HAP-1 (cell line): ENCODE measurements at regions not wholly inside any gene's neighbourhood (a gene's known extent, or its start where the extent isn't known, plus 50 kb on each side); places are given as distances from the start of the nearest gene placed in this dataset.

Experiments used
- DNase-seq, 2 experiments: peaks; one replicate each; pipeline ENCODE4 v3.0.0-alpha.2; 2016 to 2020; ENCODE audit warnings: low spot score in 2 of 2
- H3K27me3 ChIP-seq: fragments of 250-450 bp; sonication (Bioruptor Pico); 2 replicates; pipeline ENCODE4 v1.5.1; 2020; ENCODE audit warnings: low read depth, mild to moderate bottlenecking, moderate library complexity
- H3K36me3 ChIP-seq: fragments of 250-450 bp; sonication (Bioruptor Pico); replicated peaks from 2 replicates; pipeline ENCODE4 v1.5.1; 2020; ENCODE audit warnings: mild to moderate bottlenecking
- H3K4me1 ChIP-seq: fragments of 250-450 bp; sonication (Bioruptor Pico); 2 replicates; pipeline ENCODE4 v1.5.1; 2020; ENCODE audit warnings: mild to moderate bottlenecking
- H3K4me3 ChIP-seq: fragments of 250-450 bp; sonication (Bioruptor Pico); 2 replicates; pipeline ENCODE4 v1.5.1; 2020; ENCODE audit warnings: mild to moderate bottlenecking, moderate library complexity
- H3K9me3 ChIP-seq: fragments of 250-450 bp; sonication (Bioruptor Pico); 2 replicates; pipeline ENCODE4 v1.5.1; 2020; ENCODE audit warnings: mild to moderate bottlenecking, moderate library complexity
- in situ Hi-C: fragments of 300-500 bp; cut with MboI; formaldehyde crosslinking; loops from 3 replicates; pipeline ENCODE4 v1.14.3; 2020; ENCODE audit warnings: low sequenced_read_pairs, inconsistent platforms, mixed read lengths

DNA sequence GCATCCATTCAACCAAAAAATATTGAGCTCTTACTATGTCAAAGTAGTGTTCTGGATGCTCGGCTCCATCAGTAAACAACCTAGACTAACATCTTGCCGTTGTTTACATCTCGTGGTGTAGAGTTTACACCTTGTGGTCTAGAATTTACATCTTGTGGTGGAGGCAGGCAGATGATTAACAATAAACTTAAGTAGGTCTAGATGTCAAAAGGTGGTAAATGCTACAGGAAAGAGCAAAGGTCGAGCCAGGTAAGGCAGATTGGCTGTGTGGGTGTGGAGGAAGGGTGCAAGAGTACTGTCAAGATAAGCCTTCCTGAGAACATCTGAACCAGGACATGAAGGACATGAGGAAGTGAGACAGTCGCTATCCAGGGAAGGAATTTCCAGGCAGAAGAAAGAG is 88.4 kb upstream of the ESR1 start:
- peaks cover 5% of the 10 kb centered on the region; the same call in 1 of the 2 replicates for H3K4me1 ChIP-seq
- in situ Hi-C loops = no loop called here
- no peak for DNase-seq
- no peaks in the 10 kb centered on the region for H3K27me3 ChIP-seq
- H3K36me3 ChIP-seq = no peaks in the 10 kb centered on the region
- no peaks in the 10 kb centered on the region for H3K9me3 ChIP-seq
- H3K4me3 ChIP-seq = no peak overlapping the region

DNA sequence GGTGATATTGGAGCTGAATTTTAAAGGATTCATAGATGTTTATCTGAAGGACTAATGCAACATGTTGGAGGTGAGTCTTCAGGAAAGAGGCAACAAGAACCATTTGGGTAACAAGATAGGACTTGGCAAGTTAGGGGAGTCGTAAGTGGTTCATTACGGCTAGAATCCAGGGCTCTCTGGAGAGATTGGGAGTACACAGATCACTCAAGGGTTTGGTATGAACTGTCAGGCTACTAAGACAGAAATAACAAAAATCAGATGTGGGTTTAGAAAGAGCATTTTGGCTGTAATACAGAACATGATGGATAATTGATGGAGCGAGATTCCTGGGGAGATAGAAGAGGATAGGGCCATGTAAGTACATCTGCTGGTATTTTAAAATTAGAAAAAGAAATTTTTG is 86.3 kb upstream of the ESR1 start:
- Histone ChIP-seq H3K4me3 (no peak overlapping the region), H3K4me1 (peaks cover 5% of the 10 kb centered on the region; the same call in 1 of the 2 replicates), H3K36me3 (no peaks in the 10 kb centered on the region), H3K9me3 (no peaks in the 10 kb centered on the region), H3K27me3 (no peaks in the 10 kb centered on the region)
- no peak for DNase-seq
- in situ Hi-C loops = no loop called here

DNA sequence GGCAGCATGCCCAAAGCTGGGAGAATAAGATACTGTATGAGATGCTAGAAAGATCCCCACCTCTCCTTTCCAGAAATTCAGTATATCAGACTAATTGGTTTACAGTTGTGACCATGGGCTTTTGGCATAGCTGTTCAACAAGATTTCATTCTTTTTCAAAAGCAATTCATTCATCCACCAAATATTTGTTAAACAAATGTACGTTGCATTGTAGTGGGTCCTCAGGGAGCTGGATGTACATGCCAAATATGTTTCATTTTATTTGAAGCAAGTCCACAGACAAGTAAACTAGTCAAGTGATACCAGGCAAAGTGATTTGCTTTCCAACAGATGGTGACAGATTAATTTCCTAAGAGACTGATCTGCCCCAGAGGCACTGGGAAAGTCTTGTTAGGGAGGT is 85.8 kb upstream of the ESR1 start:
- DNase-seq = peak; percentile 10 to 34
- Histone ChIP-seq H3K27me3 (no peaks in the 10 kb centered on the region), H3K36me3 (no peaks in the 10 kb centered on the region), H3K9me3 (no peaks in the 10 kb centered on the region), H3K4me3 (no peak overlapping the region), H3K4me1 (peaks cover 5% of the 10 kb centered on the region; the same call in 1 of the 2 replicates)
- in situ Hi-C loops = no loop called here

DNA sequence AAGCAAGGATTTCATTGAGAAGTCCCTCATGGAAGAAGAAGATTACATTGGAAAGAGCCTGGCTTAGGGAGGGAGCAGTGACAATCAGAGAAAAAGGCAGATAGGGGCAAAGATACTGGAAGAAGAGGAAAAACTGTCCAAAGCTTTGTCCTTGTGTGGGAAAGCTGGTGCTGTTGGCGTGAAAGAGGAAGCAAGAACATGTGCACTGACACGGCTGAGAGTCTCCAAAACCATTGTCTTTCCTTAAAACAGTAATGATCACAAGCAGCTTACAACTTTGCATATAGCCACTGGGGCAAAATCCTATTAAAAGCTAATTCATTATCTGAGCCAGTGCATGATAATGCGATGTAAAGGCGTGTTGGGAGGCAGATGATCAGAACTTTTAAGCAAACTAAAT is 85.1 kb upstream of the ESR1 start:
- Histone ChIP-seq H3K27me3 (no peaks in the 10 kb centered on the region), H3K36me3 (no peaks in the 10 kb centered on the region), H3K9me3 (no peaks in the 10 kb centered on the region), H3K4me1 (peaks cover 5% of the 10 kb centered on the region; the same call in 1 of the 2 replicates), H3K4me3 (no peak overlapping the region)
- in situ Hi-C loops = no loop called here
- DNase-seq = no peak

DNA sequence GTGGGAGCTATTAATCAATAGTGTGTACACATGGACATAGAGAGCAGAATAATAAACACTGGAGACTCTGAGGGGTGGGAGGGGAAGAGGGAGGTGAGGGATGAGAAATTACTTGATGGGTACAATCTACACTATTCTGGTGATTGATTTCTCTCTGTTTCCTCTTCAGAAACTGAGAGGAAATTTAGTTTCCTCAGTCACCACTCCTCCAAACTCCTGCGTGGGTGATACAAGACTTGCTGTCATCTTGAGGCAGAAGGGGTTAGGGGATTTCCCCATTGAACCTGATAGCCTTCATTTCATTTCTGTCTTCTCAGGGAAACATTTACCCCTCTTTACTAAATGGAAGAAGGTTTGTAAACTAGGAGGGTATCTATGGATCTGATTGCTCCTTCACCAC is 84.3 kb upstream of the ESR1 start:
- Histone ChIP-seq H3K27me3 (no peaks in the 10 kb centered on the region), H3K36me3 (no peaks in the 10 kb centered on the region), H3K4me3 (no peak overlapping the region), H3K9me3 (no peaks in the 10 kb centered on the region), H3K4me1 (peaks cover 5% of the 10 kb centered on the region; the same call in 1 of the 2 replicates)
- in situ Hi-C loops = no loop called here
- DNase-seq = no peak

DNA sequence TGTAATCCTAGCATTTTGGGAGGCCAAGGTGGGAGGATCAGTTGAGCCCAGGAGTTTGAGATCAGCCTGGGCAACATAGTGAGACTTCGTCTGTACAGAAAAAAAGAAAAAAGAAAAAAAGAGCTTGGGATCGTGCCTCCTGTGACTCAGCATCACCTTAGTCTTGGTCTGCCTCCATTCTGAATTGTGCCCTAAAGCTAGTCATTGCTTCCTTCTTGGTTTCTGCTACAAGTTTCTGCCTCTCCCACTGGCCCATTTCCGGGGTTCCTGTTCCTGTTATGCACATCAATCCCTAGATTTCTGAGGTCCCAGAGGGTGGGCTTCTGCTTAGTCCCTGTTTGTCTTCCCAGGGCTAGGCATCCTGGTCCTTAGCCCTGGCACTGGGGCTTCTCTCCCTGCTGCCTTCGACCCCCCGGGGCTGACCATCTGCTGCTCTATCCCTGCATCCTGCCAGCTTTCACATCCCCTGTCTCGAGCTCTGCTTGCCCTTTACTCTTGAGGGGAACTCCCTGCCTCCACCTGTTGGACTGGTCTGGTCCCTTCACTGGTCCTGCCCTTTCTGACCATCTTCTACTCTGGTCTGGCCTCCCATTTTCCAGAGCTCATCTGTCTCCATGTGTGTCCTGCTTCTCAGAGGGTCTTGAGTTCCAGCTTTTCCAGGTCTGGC is 77.5 kb upstream of the ESR1 start:
- H3K36me3 ChIP-seq = no peaks in the 10 kb centered on the region
- no peaks in the 10 kb centered on the region for H3K4me1 ChIP-seq
- DNase-seq = no peak
- H3K27me3 ChIP-seq = no peaks in the 10 kb centered on the region
- no peaks in the 10 kb centered on the region for H3K9me3 ChIP-seq
- in situ Hi-C loops = no loop called here
- no peak overlapping the region for H3K4me3 ChIP-seq

DNA sequence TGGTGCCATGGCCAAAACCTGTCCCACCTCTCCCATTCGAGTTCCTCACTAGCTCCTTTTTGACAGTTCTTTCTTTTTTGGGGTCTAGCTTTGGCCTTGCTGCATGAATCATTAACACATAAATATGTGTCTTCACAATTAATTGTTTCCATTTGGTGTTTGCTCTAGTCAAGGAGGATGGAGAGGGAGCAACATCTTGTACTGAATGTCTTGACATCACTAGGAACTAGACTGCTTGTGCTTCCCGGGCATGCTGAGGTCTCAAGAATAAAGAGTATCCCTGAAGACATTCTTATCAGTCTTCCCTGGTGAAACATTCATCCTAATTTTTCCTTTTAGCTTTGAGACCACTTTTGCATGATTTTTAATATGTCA is 77.0 kb upstream of the ESR1 start:
- no peak for DNase-seq
- Histone ChIP-seq H3K4me3 (no peak overlapping the region), H3K36me3 (no peaks in the 10 kb centered on the region), H3K4me1 (no peaks in the 10 kb centered on the region), H3K9me3 (no peaks in the 10 kb centered on the region), H3K27me3 (no peaks in the 10 kb centered on the region)
- in situ Hi-C loops = no loop called here

DNA sequence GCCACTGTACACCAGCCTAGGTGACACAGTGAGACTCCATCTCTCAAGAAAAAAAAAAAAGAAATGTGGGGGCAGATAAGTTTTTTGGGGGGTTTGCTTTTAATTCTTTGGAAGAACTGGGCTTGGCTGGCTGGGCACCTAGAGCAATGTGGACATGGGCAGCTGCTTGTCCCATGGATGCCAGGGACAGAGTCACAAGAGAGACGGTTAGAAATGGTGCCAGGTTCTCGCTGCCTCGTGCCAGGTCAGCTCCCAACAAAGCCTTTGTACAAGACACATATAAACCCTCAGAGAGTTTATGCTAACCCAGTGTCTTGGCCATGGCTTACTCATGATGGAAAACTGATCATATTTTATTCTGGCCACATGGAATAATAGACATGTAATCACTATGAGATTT is 76.2 kb upstream of the ESR1 start:
- in situ Hi-C loops = no loop called here
- Histone ChIP-seq H3K27me3 (no peaks in the 10 kb centered on the region), H3K4me1 (no peaks in the 10 kb centered on the region), H3K9me3 (no peaks in the 10 kb centered on the region), H3K4me3 (no peak overlapping the region), H3K36me3 (no peaks in the 10 kb centered on the region)
- DNase-seq = no peak

DNA sequence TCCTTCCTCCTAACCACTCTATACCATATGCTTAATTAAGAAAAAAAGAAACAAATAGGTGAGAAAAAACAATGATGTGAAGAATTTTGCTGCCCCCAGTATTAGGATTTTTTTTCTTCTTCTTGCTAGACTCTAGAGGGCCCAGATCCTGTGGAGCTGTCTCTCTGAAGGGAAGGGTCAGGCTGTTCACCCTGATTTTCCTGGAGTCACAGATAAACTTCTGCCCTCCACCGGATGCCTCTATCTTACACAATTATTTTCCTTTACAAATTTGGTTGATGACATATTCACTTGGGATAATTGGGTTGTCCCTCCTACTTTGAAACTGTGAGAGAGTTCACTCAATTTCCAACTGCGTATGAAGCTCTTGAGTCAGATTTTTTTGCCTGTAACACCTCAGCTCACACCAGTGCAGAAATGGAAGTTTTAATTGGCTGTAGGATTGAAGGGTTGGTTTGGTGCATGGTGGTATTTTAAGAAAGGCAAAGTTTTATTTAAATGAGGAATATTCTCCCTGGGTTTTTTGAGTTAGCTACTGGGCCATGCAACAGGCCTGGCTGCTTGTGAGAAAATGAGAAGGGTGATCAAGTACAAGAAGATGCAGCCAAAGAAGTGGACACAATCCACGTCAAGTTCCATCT is 73.7 kb upstream of the ESR1 start:
- Histone ChIP-seq H3K9me3 (no peaks in the 10 kb centered on the region), H3K36me3 (no peaks in the 10 kb centered on the region), H3K4me3 (no peak overlapping the region), H3K27me3 (no peaks in the 10 kb centered on the region), H3K4me1 (no peaks in the 10 kb centered on the region)
- DNase-seq = no peak
- in situ Hi-C loops = no loop called here

DNA sequence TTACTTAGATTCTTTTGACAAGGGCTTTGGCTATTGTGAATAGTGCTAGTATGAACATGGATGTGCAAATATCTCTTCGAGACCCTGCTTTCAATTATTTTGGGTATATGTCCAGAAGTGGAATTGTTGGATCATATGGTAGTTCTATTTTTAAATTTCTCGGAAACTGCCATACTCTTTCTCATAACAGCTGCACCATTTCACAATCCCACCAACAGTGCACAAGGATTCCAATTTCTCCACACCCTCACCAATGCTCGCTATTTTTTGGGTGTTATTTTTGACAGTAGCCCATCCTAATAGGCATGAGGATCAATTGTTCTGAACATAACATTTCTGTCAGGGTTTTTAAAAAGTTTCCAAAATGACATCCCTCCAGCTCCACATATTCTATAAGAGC is 69.2 kb upstream of the ESR1 start:
- in situ Hi-C loops = no loop called here
- no peak for DNase-seq
- no peaks in the 10 kb centered on the region for H3K36me3 ChIP-seq
- H3K4me1 ChIP-seq = no peaks in the 10 kb centered on the region
- H3K4me3 ChIP-seq = no peak overlapping the region
- H3K9me3 ChIP-seq = no peaks in the 10 kb centered on the region
- H3K27me3 ChIP-seq = no peaks in the 10 kb centered on the region

DNA sequence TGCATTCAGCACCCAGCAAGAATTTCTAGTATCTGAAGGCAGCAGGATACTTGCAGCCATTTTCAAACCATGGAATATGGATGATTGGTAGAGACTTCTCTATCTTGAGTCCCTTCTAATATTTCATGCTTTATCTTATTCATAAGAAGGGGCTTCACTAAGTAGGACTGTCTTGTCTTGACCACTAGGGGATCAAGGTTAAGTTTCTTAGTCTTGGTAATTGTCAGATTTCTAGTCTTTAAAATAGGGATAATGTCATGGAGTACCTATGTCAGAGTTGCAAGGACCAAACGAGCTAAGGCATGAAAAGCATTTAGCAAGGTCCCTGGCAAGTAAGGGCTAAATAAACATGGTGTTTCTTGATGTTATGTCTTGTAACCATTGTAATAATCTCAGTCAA is 68.5 kb upstream of the ESR1 start:
- in situ Hi-C loops = no loop called here
- H3K4me1 ChIP-seq = no peaks in the 10 kb centered on the region
- no peaks in the 10 kb centered on the region for H3K36me3 ChIP-seq
- H3K27me3 ChIP-seq = no peaks in the 10 kb centered on the region
- DNase-seq = no peak
- H3K4me3 ChIP-seq = no peak overlapping the region
- no peaks in the 10 kb centered on the region for H3K9me3 ChIP-seq

DNA sequence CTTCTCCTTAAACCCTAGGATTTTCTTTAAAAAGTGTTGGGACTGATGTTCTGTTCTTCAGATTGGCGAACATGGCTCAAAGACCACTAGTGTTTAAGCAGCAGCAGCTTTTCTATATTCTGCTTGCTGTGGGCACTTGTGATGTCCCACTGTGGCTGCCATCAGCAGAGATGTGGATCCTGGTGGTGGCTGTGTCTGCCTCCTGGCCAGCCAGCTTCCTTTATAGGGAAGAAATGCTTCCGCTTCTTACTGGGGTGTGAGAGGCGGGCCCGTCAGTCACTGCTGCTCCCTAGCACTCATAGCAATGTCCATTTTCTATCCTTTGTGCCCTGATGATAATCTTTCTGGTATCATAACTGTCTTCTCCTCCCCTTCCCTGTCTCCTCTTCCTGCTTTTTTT is 66.7 kb upstream of the ESR1 start:
- in situ Hi-C loops = no loop called here
- Histone ChIP-seq H3K27me3 (no peaks in the 10 kb centered on the region), H3K4me1 (no peaks in the 10 kb centered on the region), H3K36me3 (no peaks in the 10 kb centered on the region), H3K9me3 (no peaks in the 10 kb centered on the region), H3K4me3 (no peak overlapping the region)
- no peak for DNase-seq

DNA sequence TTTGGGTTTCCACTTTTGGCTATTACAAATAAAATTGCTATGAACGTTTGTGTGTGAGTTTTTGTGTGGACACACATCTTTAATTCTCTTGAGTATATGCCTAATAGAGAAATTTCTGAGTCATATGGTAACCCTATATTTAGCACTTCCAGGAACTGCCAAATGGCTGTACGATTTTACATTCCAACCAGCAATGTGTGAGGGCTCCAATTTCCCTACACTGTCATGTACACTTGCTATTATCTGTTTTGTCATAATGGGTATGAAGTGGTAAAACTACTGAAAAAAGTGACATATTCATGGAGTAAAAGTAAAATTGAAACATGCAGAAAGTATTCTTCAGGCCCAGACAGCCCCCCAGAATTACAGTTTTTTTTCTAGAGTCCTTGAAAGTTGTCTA is 59.6 kb upstream of the ESR1 start:
- H3K27me3 ChIP-seq = no peaks in the 10 kb centered on the region
- no peaks in the 10 kb centered on the region for H3K9me3 ChIP-seq
- H3K4me1 ChIP-seq = no peaks in the 10 kb centered on the region
- no peaks in the 10 kb centered on the region for H3K36me3 ChIP-seq
- in situ Hi-C loops = no loop called here
- no peak for DNase-seq
- H3K4me3 ChIP-seq = no peak overlapping the region

DNA sequence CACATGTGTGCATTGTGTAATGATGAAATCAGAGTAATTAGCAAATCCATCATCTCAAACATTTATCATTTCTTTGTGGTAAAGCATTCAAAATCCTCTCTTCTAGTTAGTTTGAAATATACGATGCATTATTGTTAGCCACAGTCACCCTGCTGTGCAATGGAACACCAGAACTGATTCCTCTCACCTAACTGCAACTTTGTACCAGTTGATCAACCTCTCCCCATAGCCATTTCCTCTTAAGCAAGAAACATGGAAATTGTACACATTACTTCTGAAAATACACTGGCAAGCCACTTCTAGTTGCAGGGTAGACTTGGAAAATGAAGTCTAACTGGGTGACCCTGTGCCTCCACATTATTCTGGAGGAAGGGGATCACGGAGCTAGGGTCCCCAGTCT is 58.1 kb upstream of the ESR1 start:
- H3K9me3 ChIP-seq = no peaks in the 10 kb centered on the region
- DNase-seq = no peak
- in situ Hi-C loops = no loop called here

DNA sequence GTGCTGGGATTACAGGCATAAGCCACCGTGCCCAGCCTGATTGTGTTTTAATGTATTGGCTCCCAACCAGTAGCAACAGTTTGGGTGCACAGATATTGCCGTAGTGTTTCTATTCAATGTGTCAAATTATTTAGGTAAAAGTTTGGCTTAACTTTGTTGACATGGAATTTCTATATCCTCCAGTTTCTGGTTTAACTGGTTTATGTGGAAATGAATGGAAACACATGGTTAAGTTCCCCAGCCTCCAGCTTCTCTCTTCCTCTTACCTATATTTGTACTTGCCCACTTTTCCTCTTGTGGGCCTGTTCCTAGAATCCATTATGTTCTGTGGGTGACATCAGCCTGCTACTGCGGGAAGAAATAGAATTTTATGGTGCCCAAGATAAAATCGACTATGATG is 53.9 kb upstream of the ESR1 start:
- in situ Hi-C loops = no loop called here
- Histone ChIP-seq H3K36me3 (no peaks in the 10 kb centered on the region), H3K4me3 (no peak overlapping the region), H3K4me1 (no peaks in the 10 kb centered on the region), H3K9me3 (no peaks in the 10 kb centered on the region), H3K27me3 (no peaks in the 10 kb centered on the region)
- DNase-seq = no peak

More for the DNA sequence above, 58.1 kb upstream of the ESR1 start:
- Histone ChIP-seq H3K36me3 (no peaks in the 10 kb centered on the region), H3K4me1 (no peaks in the 10 kb centered on the region), H3K4me3 (no peak overlapping the region), H3K27me3 (no peaks in the 10 kb centered on the region)
